ENCODE measurements at regions not wholly inside any gene's neighbourhood (a gene's known extent, or its start where the extent isn't known, plus 50 kb on each side); places are given as distances from the start of the nearest gene placed in this dataset.

GRCh38 chr14:34036319-34036766 lies 85.5 kb upstream of the EGLN3 start:
- peak; percentile 33 for ATAC-seq (ENCODE audit: low FRiP score)
- peaks cover 0 to 2% of the 10 kb centered on the region in 2 donors for H3K27me3 ChIP-seq (ENCODE audit: control insufficient read depth in 1 of 2, insufficient read depth in 2 of 2, low read length in 1 of 2)
- no peaks in the 10 kb centered on the region for H3K9me3 ChIP-seq (ENCODE audit: control insufficient read depth, low read length)
- intact Hi-C loops (cut with DNase I): no loop called here
- H3K4me3 ChIP-seq (ENCODE audit: low read length in 2 of 2): no peak overlapping the region
- no peak overlapping the region for H3K27ac ChIP-seq (ENCODE audit: low read depth in 1 of 2, low read length in 2 of 2)
- no peaks in the 10 kb centered on the region for H3K36me3 ChIP-seq (ENCODE audit: control insufficient read depth in 1 of 2, insufficient read depth in 2 of 2, low read length in 1 of 2)
- no peaks in the 10 kb centered on the region for H3K4me1 ChIP-seq (ENCODE audit: control insufficient read depth in 1 of 2, insufficient read depth in 2 of 2, low read length in 2 of 2)
- 95 to 99% methylated on average over 2 of the region's 2 CpGs for WGBS, 2 donors
- no peak for DNase-seq

GRCh38 chr14:34035934-34036250 lies 85.0 kb upstream of the EGLN3 start:
- H3K9me3 ChIP-seq (ENCODE audit: control insufficient read depth, low read length): no peaks in the 10 kb centered on the region
- H3K4me1 ChIP-seq (ENCODE audit: control insufficient read depth in 1 of 2, insufficient read depth in 2 of 2, low read length in 2 of 2): no peaks in the 10 kb centered on the region
- ATAC-seq (ENCODE audit: low FRiP score) (peak; percentile 6), DNase-seq (no peak)
- intact Hi-C loops (cut with DNase I): no loop called here
- H3K27ac ChIP-seq (ENCODE audit: low read depth in 1 of 2, low read length in 2 of 2): no peak overlapping the region
- no peak overlapping the region for H3K4me3 ChIP-seq (ENCODE audit: low read length in 2 of 2)
- H3K36me3 ChIP-seq (ENCODE audit: control insufficient read depth in 1 of 2, insufficient read depth in 2 of 2, low read length in 1 of 2): no peaks in the 10 kb centered on the region
- WGBS, 2 donors: 97 to 100% methylated on average over 1 of the region's 1 CpG
- H3K27me3 ChIP-seq (ENCODE audit: control insufficient read depth in 1 of 2, insufficient read depth in 2 of 2, low read length in 1 of 2): peaks cover 0 to 2% of the 10 kb centered on the region in 2 donors

GRCh38 chr14:34035177-34035933 lies 84.5 kb upstream of the EGLN3 start:
- Histone ChIP-seq H3K9me3 (ENCODE audit: control insufficient read depth, low read length) (no peaks in the 10 kb centered on the region), H3K4me3 (ENCODE audit: low read length in 2 of 2) (no peak overlapping the region), H3K27ac (ENCODE audit: low read depth in 1 of 2, low read length in 2 of 2) (no peak overlapping the region), H3K36me3 (ENCODE audit: control insufficient read depth in 1 of 2, insufficient read depth in 2 of 2, low read length in 1 of 2) (no peaks in the 10 kb centered on the region), H3K27me3 (ENCODE audit: control insufficient read depth in 1 of 2, insufficient read depth in 2 of 2, low read length in 1 of 2) (peaks cover 0 to 2% of the 10 kb centered on the region in 2 donors), H3K4me1 (ENCODE audit: control insufficient read depth in 1 of 2, insufficient read depth in 2 of 2, low read length in 2 of 2) (no peaks in the 10 kb centered on the region)
- peak; percentile 8 for ATAC-seq (ENCODE audit: low FRiP score)
- WGBS, 2 donors: 88% methylated on average over 10 of the region's 10 CpGs
- intact Hi-C loops (cut with DNase I): no loop called here
- DNase-seq: no peak

- Histone ChIP-seq H3K27me3 (ENCODE audit: control insufficient read depth in 1 of 2, insufficient read depth in 2 of 2, low read length in 1 of 2) (no peaks in the 10 kb centered on the region), H3K4me3 (ENCODE audit: low read length in 2 of 2) (no peak overlapping the region), H3K27ac (ENCODE audit: low read depth in 1 of 2, low read length in 2 of 2) (no peak overlapping the region), H3K4me1 (ENCODE audit: control insufficient read depth in 1 of 2, insufficient read depth in 2 of 2, low read length in 2 of 2) (no peaks in the 10 kb centered on the region), H3K9me3 (ENCODE audit: control insufficient read depth, low read length) (no peaks in the 10 kb centered on the region), H3K36me3 (ENCODE audit: control insufficient read depth in 1 of 2, insufficient read depth in 2 of 2, low read length in 1 of 2) (no peaks in the 10 kb centered on the region)
- 89 to 92% methylated on average over 11 of the region's 11 CpGs for WGBS, 2 donors
- DNase-seq: no peak
- intact Hi-C loops (cut with DNase I): no loop called here
- no peak for ATAC-seq (ENCODE audit: low FRiP score)
Measured at GRCh38 chr14:34034447-34035176, 83.7 kb upstream of the EGLN3 start.

GRCh38 chr14:34032720-34033119 lies 81.8 kb upstream of the EGLN3 start:
- no peak for ATAC-seq (ENCODE audit: low FRiP score)
- 82 to 91% methylated on average over 5 of the region's 5 CpGs for WGBS, 2 donors
- intact Hi-C loops (cut with DNase I): no loop called here

GRCh38 chr14:34030864-34031263 lies 80.0 kb upstream of the EGLN3 start:
- no peak overlapping the region for H3K27ac ChIP-seq (ENCODE audit: low read depth in 1 of 2, low read length in 2 of 2)
- H3K9me3 ChIP-seq (ENCODE audit: control insufficient read depth, low read length): no peaks in the 10 kb centered on the region
- no peak overlapping the region for H3K4me3 ChIP-seq (ENCODE audit: low read length in 2 of 2)
- peak; percentile 69 for ATAC-seq (ENCODE audit: low FRiP score)
- no peaks in the 10 kb centered on the region for H3K36me3 ChIP-seq (ENCODE audit: control insufficient read depth in 1 of 2, insufficient read depth in 2 of 2, low read length in 1 of 2)
- H3K27me3 ChIP-seq (ENCODE audit: control insufficient read depth in 1 of 2, insufficient read depth in 2 of 2, low read length in 1 of 2): no peaks in the 10 kb centered on the region
- 70 to 71% methylated on average over 1 of the region's 1 CpG for WGBS, 2 donors
- H3K4me1 ChIP-seq (ENCODE audit: control insufficient read depth in 1 of 2, insufficient read depth in 2 of 2, low read length in 2 of 2): no peaks in the 10 kb centered on the region
- intact Hi-C loops (cut with DNase I): no loop called here
- DNase-seq: no peak

More at GRCh38 chr14:34032720-34033119, 81.8 kb upstream of the EGLN3 start:
- no peaks in the 10 kb centered on the region for H3K36me3 ChIP-seq (ENCODE audit: control insufficient read depth in 1 of 2, insufficient read depth in 2 of 2, low read length in 1 of 2)
- H3K9me3 ChIP-seq (ENCODE audit: control insufficient read depth, low read length): no peaks in the 10 kb centered on the region
- no peak overlapping the region for H3K27ac ChIP-seq (ENCODE audit: low read depth in 1 of 2, low read length in 2 of 2)
- H3K4me3 ChIP-seq (ENCODE audit: low read length in 2 of 2): no peak overlapping the region
- H3K4me1 ChIP-seq (ENCODE audit: control insufficient read depth in 1 of 2, insufficient read depth in 2 of 2, low read length in 2 of 2): no peaks in the 10 kb centered on the region
- no peaks in the 10 kb centered on the region for H3K27me3 ChIP-seq (ENCODE audit: control insufficient read depth in 1 of 2, insufficient read depth in 2 of 2, low read length in 1 of 2)
- no peak for DNase-seq

- H3K27ac ChIP-seq (ENCODE audit: low read depth in 1 of 2, low read length in 2 of 2): no peak overlapping the region
- peak in 1 of 2 donors; percentile 50 for DNase-seq
Measured at GRCh38 chr14:34029921-34030334, 79.1 kb upstream of the EGLN3 start.

GRCh38 chr14:34027990-34028495 lies 77.2 kb upstream of the EGLN3 start:
- intact Hi-C loops (cut with DNase I): no loop called here
- no peaks in the 10 kb centered on the region for H3K27me3 ChIP-seq (ENCODE audit: control insufficient read depth in 1 of 2, insufficient read depth in 2 of 2, low read length in 1 of 2)
- no peak overlapping the region for H3K27ac ChIP-seq (ENCODE audit: low read depth in 1 of 2, low read length in 2 of 2)
- WGBS, 2 donors: 88 to 91% methylated on average over 6 of the region's 6 CpGs
- H3K9me3 ChIP-seq (ENCODE audit: control insufficient read depth, low read length): no peaks in the 10 kb centered on the region
- no peaks in the 10 kb centered on the region for H3K4me1 ChIP-seq (ENCODE audit: control insufficient read depth in 1 of 2, insufficient read depth in 2 of 2, low read length in 2 of 2)
- H3K4me3 ChIP-seq (ENCODE audit: low read length in 2 of 2): no peak overlapping the region
- DNase-seq (no peak), ATAC-seq (ENCODE audit: low FRiP score) (no peak)
- H3K36me3 ChIP-seq (ENCODE audit: control insufficient read depth in 1 of 2, insufficient read depth in 2 of 2, low read length in 1 of 2): no peaks in the 10 kb centered on the region

More at GRCh38 chr14:34029921-34030334, 79.1 kb upstream of the EGLN3 start:
- 79 to 83% methylated on average over 6 of the region's 6 CpGs for WGBS, 2 donors
- Histone ChIP-seq H3K9me3 (ENCODE audit: control insufficient read depth, low read length) (no peaks in the 10 kb centered on the region), H3K4me1 (ENCODE audit: control insufficient read depth in 1 of 2, insufficient read depth in 2 of 2, low read length in 2 of 2) (no peaks in the 10 kb centered on the region), H3K36me3 (ENCODE audit: control insufficient read depth in 1 of 2, insufficient read depth in 2 of 2, low read length in 1 of 2) (no peaks in the 10 kb centered on the region), H3K4me3 (ENCODE audit: low read length in 2 of 2) (no peak overlapping the region), H3K27me3 (ENCODE audit: control insufficient read depth in 1 of 2, insufficient read depth in 2 of 2, low read length in 1 of 2) (no peaks in the 10 kb centered on the region)
- ATAC-seq (ENCODE audit: low FRiP score): peak; percentile 75
- intact Hi-C loops (cut with DNase I): no loop called here
